GM23248 (cell line): ENCODE measurements at regions not wholly inside any gene's neighbourhood (a gene's known extent, or its start where the extent isn't known, plus 50 kb on each side); places are given as distances from the start of the nearest gene placed in this dataset.

Source experiments
- EZH2 ChIP-seq: fragments of 200-600 bp; sonication (generic); IDR thresholded peaks from 2 replicates; pipeline ENCODE4 v1.6.1; 2018; ENCODE audit warnings: antibody characterized with exemption, mild to moderate bottlenecking; ENCODE audit not compliant: insufficient read depth, poor library complexity, severe bottlenecking
- EZH2phosphoT487 ChIP-seq: fragments of 200-600 bp; sonication (generic); IDR thresholded peaks from 2 replicates; pipeline ENCODE4 v1.6.1; 2018; ENCODE audit warnings: antibody characterized with exemption, moderate library complexity, mild to moderate bottlenecking, low read depth; ENCODE audit not compliant: insufficient read depth

DNA sequence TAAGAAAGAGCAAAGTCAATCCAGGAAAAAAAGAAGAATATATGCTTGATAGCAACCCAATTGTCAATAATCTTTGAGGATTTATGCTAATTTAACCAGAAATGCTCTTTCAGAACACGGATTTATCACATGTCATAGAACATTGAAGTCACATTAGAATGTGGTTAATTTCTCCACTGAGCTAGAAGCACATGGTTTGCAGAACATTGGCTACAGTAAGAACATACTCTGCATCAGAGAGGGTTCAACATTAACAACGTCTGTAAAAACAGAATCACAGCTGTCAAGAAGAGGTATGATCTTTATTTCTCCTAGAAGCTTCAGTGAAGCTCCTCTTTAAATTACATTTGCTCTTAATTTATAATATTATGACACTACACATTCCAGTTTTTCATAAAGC, 619.7 kb upstream of the AGTR1 start:
- TF ChIP-seq EZH2 (no peak), EZH2phosphoT487 (no peak)
